HepG2 (cell line): ENCODE measurements at regions not wholly inside any gene's neighbourhood (a gene's known extent, or its start where the extent isn't known, plus 50 kb on each side); places are given as distances from the start of the nearest gene placed in this dataset.

Experiments used
- ATAC-seq: fragments of 200-7000 bp; cut with Tn5 transposase; 3 replicates; pipeline ENCODE4 v1.9.1; 2020; ENCODE audit warnings: mild to moderate bottlenecking, moderate library complexity
- BruUV-seq: library from RNA; stranded (reverse); fragments of 400-500 nt; replicated peaks from 2 replicates; lab custom pipeline; 2021; lab: Mats Ljungman, UMichigan
- CTCF ChIA-PET: fragments of 300-600 bp; formaldehyde crosslinking; extraction: SDS; loops from one replicate; lab custom pipeline; 2021; ENCODE audit warnings: low total read pairs, inconsistent platforms, low intra/inter-chr PET ratio; lab: Yijun Ruan, JAX
- POLR2A ChIA-PET: fragments of 350-600 bp; sonication (Branson Sonifier 250); formaldehyde crosslinking; loops from one replicate; lab custom pipeline; 2020; ENCODE audit warnings: antibody characterized with exemption, inconsistent platforms; lab: Yijun Ruan, JAX
- DNase-seq: peaks from one replicate; pipeline ENCODE4 v3.0.0-alpha.2; 2015; ENCODE audit warnings: low spot score
- FAIRE-seq: peaks from 3 replicates; lab custom pipeline; 2011; peaks lifted over from hg19 to GRCh38; lab: Jason Lieb, UNC
- H2AFZ ChIP-seq: one replicate; pipeline ENCODE4 v1.6.1; 2011; ENCODE audit warnings: low read length, inconsistent platforms
- H3K27ac ChIP-seq: fragments of 300-600 bp; 3 replicates; pipeline ENCODE4 v1.8.0; 2011; ENCODE audit warnings: mixed run types, mild to moderate bottlenecking, mixed read lengths, low read length, inconsistent platforms; ENCODE audit not compliant: insufficient read depth; ENCODE audit errors: extremely low read length
- H3K27me3 ChIP-seq, 2 experiments: fragments of 200-600 bp in 1 of 2; 2 replicates in 1 of 2; 3 replicates in 1 of 2; pipeline versions ENCODE4 v1.6.0 to v1.8.0; 2011; ENCODE audit warnings: low read length in 2 of 2, mild to moderate bottlenecking in 2 of 2, moderate library complexity in 2 of 2, inconsistent platforms in 1 of 2; ENCODE audit not compliant: insufficient read depth in 2 of 2, control insufficient read depth in 1 of 2
- H3K36me3 ChIP-seq, 2 experiments: fragments of 200-600 bp in 1 of 2; replicated peaks in 1 of 2; 2 replicates in 1 of 2; 3 replicates in 1 of 2; pipeline versions ENCODE4 v1.5.1 to v1.8.0; 2011; ENCODE audit warnings: low read length in 2 of 2, inconsistent platforms in 1 of 2; ENCODE audit not compliant: insufficient read depth in 2 of 2, control insufficient read depth in 1 of 2
- H3K4me1 ChIP-seq: 2 replicates; pipeline ENCODE4 v1.5.1; 2012; ENCODE audit warnings: low read length, inconsistent platforms; ENCODE audit not compliant: insufficient read depth
- H3K4me2 ChIP-seq: 2 replicates; pipeline ENCODE4 v1.6.0; 2011; ENCODE audit warnings: low read depth, low read length, inconsistent platforms
- H3K4me3 ChIP-seq, 3 experiments: fragments of 200-600 bp in 1 of 3; sonication (generic), shearing (Covaris generic) in 1 of 3; replicated peaks in 1 of 3; 2 replicates each; pipeline ENCODE4 v1.5.1; 2011 to 2016; ENCODE audit warnings: low read length in 3 of 3, inconsistent platforms in 2 of 3, low read depth in 2 of 3, mild to moderate bottlenecking in 2 of 3, control low read depth in 1 of 3, mixed read lengths in 1 of 3; ENCODE audit not compliant: insufficient read depth in 1 of 3
- H3K79me2 ChIP-seq: one replicate; pipeline ENCODE4 v1.6.1; 2011; ENCODE audit warnings: low read length, inconsistent platforms; ENCODE audit not compliant: insufficient read depth
- H3K9ac ChIP-seq: 2 replicates; pipeline ENCODE4 v1.6.0; 2011; ENCODE audit warnings: mild to moderate bottlenecking, low read depth, low read length, inconsistent platforms; ENCODE audit not compliant: insufficient read depth
- H3K9me3 ChIP-seq: 2 replicates; pipeline ENCODE4 v1.5.1; 2012; ENCODE audit warnings: mild to moderate bottlenecking, low read length
- H4K20me1 ChIP-seq: 2 replicates; pipeline ENCODE4 v1.6.0; 2011; ENCODE audit warnings: inconsistent platforms, mild to moderate bottlenecking, low read length, moderate library complexity; ENCODE audit not compliant: insufficient read depth
- ATF2 ChIP-seq: sonication (generic); formaldehyde crosslinking; IDR thresholded peaks from 2 replicates; pipeline ENCODE4 v1.4.0; 2020; ENCODE audit warnings: missing genetic modification reagents
- BRD4 ChIP-seq: sonication (generic); formaldehyde crosslinking; IDR thresholded peaks from 2 replicates; pipeline ENCODE4 v1.4.0; 2020; ENCODE audit warnings: missing genetic modification reagents
- HNRNPK ChIP-seq: fragments of 200-400 bp; formaldehyde crosslinking; IDR thresholded peaks from 2 replicates; pipeline ENCODE4 v1.6.1; 2018; ENCODE audit warnings: low read length, low read depth, moderate library complexity, mild to moderate bottlenecking; ENCODE audit not compliant: poor library complexity, severe bottlenecking
- MIXL1 ChIP-seq: IDR thresholded peaks from 2 replicates; pipeline ENCODE4 v1.6.1; 2016
- NAIF1 ChIP-seq: sonication (generic); formaldehyde crosslinking; IDR thresholded peaks from 2 replicates; pipeline ENCODE4 v1.5.0; 2020; ENCODE audit warnings: mild to moderate bottlenecking, missing genetic modification reagents, borderline replicate concordance
- NFKBIZ ChIP-seq: IDR thresholded peaks from 2 replicates; pipeline ENCODE4 v1.6.1; 2018; ENCODE audit warnings: missing genetic modification reagents, missing compliant biosample characterization
- TCF7L2 ChIP-seq: IDR thresholded peaks from 2 replicates; pipeline ENCODE4 v1.6.1; 2011; ENCODE audit warnings: mild to moderate bottlenecking, low read depth, low read length, moderate library complexity
- TFDP1 ChIP-seq: IDR thresholded peaks from 2 replicates; pipeline ENCODE4 v1.6.1; 2016; ENCODE audit warnings: missing compliant biosample characterization, missing genetic modification reagents, borderline replicate concordance
- ZNF567 ChIP-seq: sonication (generic); formaldehyde crosslinking; IDR thresholded peaks from 2 replicates; pipeline ENCODE4 v1.8.1; 2023; ENCODE audit warnings: mild to moderate bottlenecking, missing genetic modification reagents, borderline replicate concordance
- ZNF589 ChIP-seq: sonication (generic); formaldehyde crosslinking; conservative IDR thresholded peaks from 2 replicates; pipeline ENCODE4 v1.8.0; 2022; ENCODE audit warnings: mild to moderate bottlenecking, moderate library complexity, missing genetic modification reagents
- ZNF660 ChIP-seq: sonication (generic); formaldehyde crosslinking; IDR thresholded peaks from 2 replicates; pipeline ENCODE4 v1.5.1; 2020; ENCODE audit warnings: mild to moderate bottlenecking, low read depth, missing genetic modification reagents, borderline replicate concordance
- ZSCAN30 ChIP-seq: sonication (generic); formaldehyde crosslinking; IDR thresholded peaks from 2 replicates; pipeline ENCODE4 v1.5.0; 2020; ENCODE audit warnings: mild to moderate bottlenecking, missing genetic modification reagents
- WGBS: methylation state at CpG from one replicate; pipeline ENCODE4 v1.1.6; 2017; ENCODE audit warnings: low lambda C conversion rate; 5-methylcytosine and 5-hydroxymethylcytosine counted together
- in situ Hi-C: cut with HindIII; loops from 2 replicates; pipeline ENCODE4 v1.10.0; 2017; ENCODE audit warnings: low pct_unique_long_range_greater_than_20kb; ENCODE audit not compliant: extremely low pct_ligation_motif_present
- intact Hi-C: fragments of 100-400 bp; cut with micrococcal nuclease; formaldehyde crosslinking; loops from one replicate; pipeline ENCODE4 v1.10.0; 2022; ENCODE audit not compliant: unreplicated experiment
- TF ChIP-seq, protein P1 (sequence below): sonication (generic); formaldehyde crosslinking; IDR thresholded peaks from 2 replicates; pipeline ENCODE4 v1.4.0; 2020; ENCODE audit warnings: missing genetic modification reagents
- TF ChIP-seq, protein P2 (sequence below): sonication (generic); formaldehyde crosslinking; conservative IDR thresholded peaks from 2 replicates; pipeline ENCODE4 v1.4.0; 2020; ENCODE audit warnings: missing genetic modification reagents

DNA sequence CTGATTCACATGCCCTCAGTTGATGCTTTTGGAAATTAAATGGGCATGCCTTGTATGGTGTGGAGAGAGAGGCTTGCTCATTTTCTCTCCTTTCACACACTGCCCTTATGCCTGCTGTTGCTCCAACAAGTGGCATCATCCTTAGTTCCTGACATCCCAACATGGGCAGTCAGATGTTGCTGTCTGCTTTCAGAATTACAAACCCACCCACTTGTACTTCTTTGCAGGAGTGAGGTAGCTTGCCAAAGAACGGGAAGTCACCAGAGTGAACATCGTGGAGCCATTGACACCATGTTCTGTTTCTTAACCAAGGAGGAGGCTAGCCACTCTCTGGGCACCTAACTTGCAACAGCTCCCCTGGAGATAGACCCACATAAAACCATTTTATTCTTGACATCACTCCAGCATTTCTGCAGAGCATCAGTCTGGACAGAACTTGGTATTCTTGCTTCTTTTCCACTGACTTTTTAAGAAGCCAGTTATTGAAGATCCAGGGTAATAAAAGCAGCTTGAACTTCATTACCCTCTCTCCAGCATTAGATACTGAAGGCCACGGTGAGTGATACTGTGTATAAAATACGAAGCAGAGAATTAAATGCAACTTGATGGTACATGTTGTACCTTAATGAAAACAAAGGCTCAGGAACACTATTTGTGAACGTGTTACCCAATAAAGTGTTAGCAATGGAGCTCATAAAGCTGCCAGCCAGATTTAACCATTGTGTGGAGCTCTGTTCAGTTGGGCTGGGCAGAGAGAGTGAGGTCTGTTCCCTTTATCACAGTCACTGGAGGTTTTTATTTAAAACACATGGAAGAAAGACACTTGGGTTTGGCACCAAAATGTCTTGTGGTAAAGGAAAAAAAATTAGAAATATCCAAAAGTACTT lies 195.8 kb upstream of the HABP2 start:
- no peak for TF ChIP-seq ZNF567 (CRISPR knock-in tag)
- TF ChIP-seq NFKBIZ (CRISPR knock-in tag), result no peak
- TF ChIP-seq, protein P1, sequence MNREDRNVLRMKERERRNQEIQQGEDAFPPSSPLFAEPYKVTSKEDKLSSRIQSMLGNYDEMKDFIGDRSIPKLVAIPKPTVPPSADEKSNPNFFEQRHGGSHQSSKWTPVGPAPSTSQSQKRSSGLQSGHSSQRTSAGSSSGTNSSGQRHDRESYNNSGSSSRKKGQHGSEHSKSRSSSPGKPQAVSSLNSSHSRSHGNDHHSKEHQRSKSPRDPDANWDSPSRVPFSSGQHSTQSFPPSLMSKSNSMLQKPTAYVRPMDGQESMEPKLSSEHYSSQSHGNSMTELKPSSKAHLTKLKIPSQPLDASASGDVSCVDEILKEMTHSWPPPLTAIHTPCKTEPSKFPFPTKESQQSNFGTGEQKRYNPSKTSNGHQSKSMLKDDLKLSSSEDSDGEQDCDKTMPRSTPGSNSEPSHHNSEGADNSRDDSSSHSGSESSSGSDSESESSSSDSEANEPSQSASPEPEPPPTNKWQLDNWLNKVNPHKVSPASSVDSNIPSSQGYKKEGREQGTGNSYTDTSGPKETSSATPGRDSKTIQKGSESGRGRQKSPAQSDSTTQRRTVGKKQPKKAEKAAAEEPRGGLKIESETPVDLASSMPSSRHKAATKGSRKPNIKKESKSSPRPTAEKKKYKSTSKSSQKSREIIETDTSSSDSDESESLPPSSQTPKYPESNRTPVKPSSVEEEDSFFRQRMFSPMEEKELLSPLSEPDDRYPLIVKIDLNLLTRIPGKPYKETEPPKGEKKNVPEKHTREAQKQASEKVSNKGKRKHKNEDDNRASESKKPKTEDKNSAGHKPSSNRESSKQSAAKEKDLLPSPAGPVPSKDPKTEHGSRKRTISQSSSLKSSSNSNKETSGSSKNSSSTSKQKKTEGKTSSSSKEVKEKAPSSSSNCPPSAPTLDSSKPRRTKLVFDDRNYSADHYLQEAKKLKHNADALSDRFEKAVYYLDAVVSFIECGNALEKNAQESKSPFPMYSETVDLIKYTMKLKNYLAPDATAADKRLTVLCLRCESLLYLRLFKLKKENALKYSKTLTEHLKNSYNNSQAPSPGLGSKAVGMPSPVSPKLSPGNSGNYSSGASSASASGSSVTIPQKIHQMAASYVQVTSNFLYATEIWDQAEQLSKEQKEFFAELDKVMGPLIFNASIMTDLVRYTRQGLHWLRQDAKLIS (CRISPR knock-in tag), result no peak
- TF ChIP-seq TFDP1 (CRISPR knock-in tag), result no peak
- no peak for TF ChIP-seq BRD4 (CRISPR knock-in tag)
- TF ChIP-seq MIXL1 (CRISPR knock-in tag), result no peak
- TF ChIP-seq NAIF1 (CRISPR knock-in tag), result no peak
- TF ChIP-seq, protein P2, sequence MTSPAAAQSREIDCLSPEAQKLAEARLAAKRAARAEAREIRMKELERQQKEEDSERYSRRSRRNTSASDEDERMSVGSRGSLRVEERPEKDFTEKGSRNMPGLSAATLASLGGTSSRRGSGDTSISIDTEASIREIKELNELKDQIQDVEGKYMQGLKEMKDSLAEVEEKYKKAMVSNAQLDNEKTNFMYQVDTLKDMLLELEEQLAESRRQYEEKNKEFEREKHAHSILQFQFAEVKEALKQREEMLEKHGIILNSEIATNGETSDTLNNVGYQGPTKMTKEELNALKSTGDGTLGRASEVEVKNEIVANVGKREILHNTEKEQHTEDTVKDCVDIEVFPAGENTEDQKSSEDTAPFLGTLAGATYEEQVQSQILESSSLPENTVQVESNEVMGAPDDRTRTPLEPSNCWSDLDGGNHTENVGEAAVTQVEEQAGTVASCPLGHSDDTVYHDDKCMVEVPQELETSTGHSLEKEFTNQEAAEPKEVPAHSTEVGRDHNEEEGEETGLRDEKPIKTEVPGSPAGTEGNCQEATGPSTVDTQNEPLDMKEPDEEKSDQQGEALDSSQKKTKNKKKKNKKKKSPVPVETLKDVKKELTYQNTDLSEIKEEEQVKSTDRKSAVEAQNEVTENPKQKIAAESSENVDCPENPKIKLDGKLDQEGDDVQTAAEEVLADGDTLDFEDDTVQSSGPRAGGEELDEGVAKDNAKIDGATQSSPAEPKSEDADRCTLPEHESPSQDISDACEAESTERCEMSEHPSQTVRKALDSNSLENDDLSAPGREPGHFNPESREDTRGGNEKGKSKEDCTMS (CRISPR knock-in tag), result no peak
- no peak for TF ChIP-seq ZSCAN30
- TF ChIP-seq ATF2, result no peak
- no peak for TF ChIP-seq ZNF589 (CRISPR knock-in tag)
- no peak for TF ChIP-seq ZNF660 (CRISPR knock-in tag)
- TF ChIP-seq TCF7L2, result no peak
- TF ChIP-seq HNRNPK, result no peak
- TF ChIP-seq, all 625 proteins: peak for 0
- DNase-seq (no peak), ATAC-seq (no peak), FAIRE-seq (no peak)
- ChIA-PET CTCF (no interaction called here), POLR2A (no interaction called here)
- Histone ChIP-seq H3K27me3 (peaks cover 5 to 53% of the 10 kb centered on the region in 2 experiments), H3K9me3 (no peaks in the 10 kb centered on the region), H3K4me3 (no peak overlapping the region), H3K36me3 (no peaks in the 10 kb centered on the region), H3K79me2 (no peaks in the 10 kb centered on the region), H2AFZ (no peak overlapping the region), H3K9ac (no peak overlapping the region), H3K27ac (no peak overlapping the region), H3K4me2 (no peak overlapping the region), H4K20me1 (no peaks in the 10 kb centered on the region), H3K4me1 (no peaks in the 10 kb centered on the region)
- intact Hi-C loops (no loop called here), in situ Hi-C loops (no loop called here)
- no TSS peak for BruUV-seq
- 9% methylated on average over 5 of the region's 5 CpGs for WGBS
